Aorta (tissue), 5 donors: ENCODE measurements at regions not wholly inside any gene's neighbourhood (a gene's known extent, or its start where the extent isn't known, plus 50 kb on each side); places are given as distances from the start of the nearest gene placed in this dataset.

Experiments
- ATAC-seq: fragments of 200-7000 bp; cut with Tn5 transposase; one replicate; pipeline ENCODE4 v1.9.1; 2022; ENCODE audit warnings: moderate library complexity; ENCODE audit not compliant: low FRiP score
- DNase-seq, 2 donors: peaks; one replicate each; pipeline ENCODE4 v3.0.0-alpha.2; 2020
- H3K27ac ChIP-seq, 2 donors: one replicate each; pipeline ENCODE4 v1.5.1; 2013; ENCODE audit warnings: low read length in 2 of 2, mild to moderate bottlenecking in 2 of 2, moderate library complexity in 2 of 2, control low read depth in 1 of 2, inconsistent platforms in 1 of 2, low read depth in 1 of 2
- H3K27me3 ChIP-seq, 2 donors: one replicate each; pipeline ENCODE4 v1.6.1; 2013; ENCODE audit warnings: control low read depth in 1 of 2, low read length in 1 of 2, mild to moderate bottlenecking in 1 of 2, moderate library complexity in 1 of 2; ENCODE audit not compliant: insufficient read depth in 2 of 2, control insufficient read depth in 1 of 2
- H3K36me3 ChIP-seq, 2 donors: one replicate each; pipeline ENCODE4 v1.6.1; 2013; ENCODE audit warnings: control low read depth in 1 of 2, low read length in 1 of 2, mild to moderate bottlenecking in 1 of 2; ENCODE audit not compliant: insufficient read depth in 2 of 2, control insufficient read depth in 1 of 2
- H3K4me1 ChIP-seq, 2 donors: one replicate each; pipeline ENCODE4 v1.6.1; 2013; ENCODE audit warnings: low read length in 2 of 2, control low read depth in 1 of 2, mild to moderate bottlenecking in 1 of 2, moderate library complexity in 1 of 2; ENCODE audit not compliant: insufficient read depth in 2 of 2, control insufficient read depth in 1 of 2
- H3K4me3 ChIP-seq, 2 donors: one replicate each; pipeline ENCODE4 v1.5.1; 2013; ENCODE audit warnings: low read length in 2 of 2, control low read depth in 1 of 2, mild to moderate bottlenecking in 1 of 2
- H3K9me3 ChIP-seq: one replicate; pipeline ENCODE4 v1.6.1; 2013; ENCODE audit warnings: mild to moderate bottlenecking, low read length; ENCODE audit not compliant: control insufficient read depth
- WGBS, 2 donors: extraction: QIAGEN DNeasy Blood & Tissue Kit; methylation state at CpG; one replicate each; pipeline ENCODE4 v1.1.7; 2013; 5-methylcytosine and 5-hydroxymethylcytosine counted together
- intact Hi-C, 2 donors: fragments of 100-400 bp; cut with DNase I; formaldehyde crosslinking; loops; one replicate each; pipeline versions ENCODE4 v1.14.2 to v1.15.0; 2022
- donor health status: healthy with polysubstance abuse.
- donor health status: Bipolar disorder and iron deficiency.
- donor health status: DM: no; HTN: no; CAD: no.
- donor health status: DM: no; HTN: no; CAD: no.
- donor health status: DM: yes; HTN: yes; CAD: no.

DNA sequence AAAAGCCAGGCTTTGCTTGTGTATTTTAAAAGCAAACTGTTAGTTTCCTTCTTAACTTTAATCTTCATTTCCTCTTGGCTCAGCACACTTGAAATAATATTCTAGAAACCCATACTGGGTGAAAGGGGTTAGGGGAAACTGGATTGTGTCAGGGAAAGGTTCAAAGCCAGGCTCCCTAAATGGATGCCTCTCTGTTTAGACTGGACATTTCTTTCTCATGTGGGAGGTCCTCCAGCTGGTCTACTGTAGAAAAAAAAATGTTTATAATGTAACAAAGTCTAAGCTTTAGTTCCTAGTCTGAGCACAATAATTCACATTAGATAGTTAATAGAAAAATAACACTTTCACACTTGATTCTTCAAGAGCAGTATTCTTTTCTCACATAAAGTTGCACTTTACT, 89.0 kb upstream of the AKIRIN2 start:
- Histone ChIP-seq H3K36me3 (no peaks in the 10 kb centered on the region), H3K9me3 (no peaks in the 10 kb centered on the region), H3K4me1 (no peaks in the 10 kb centered on the region), H3K27me3 (no peaks in the 10 kb centered on the region), H3K4me3 (no peak overlapping the region), H3K27ac (no peak overlapping the region)
- intact Hi-C loops: no loop called here
- no peak for ATAC-seq
- DNase-seq: no peak

DNA sequence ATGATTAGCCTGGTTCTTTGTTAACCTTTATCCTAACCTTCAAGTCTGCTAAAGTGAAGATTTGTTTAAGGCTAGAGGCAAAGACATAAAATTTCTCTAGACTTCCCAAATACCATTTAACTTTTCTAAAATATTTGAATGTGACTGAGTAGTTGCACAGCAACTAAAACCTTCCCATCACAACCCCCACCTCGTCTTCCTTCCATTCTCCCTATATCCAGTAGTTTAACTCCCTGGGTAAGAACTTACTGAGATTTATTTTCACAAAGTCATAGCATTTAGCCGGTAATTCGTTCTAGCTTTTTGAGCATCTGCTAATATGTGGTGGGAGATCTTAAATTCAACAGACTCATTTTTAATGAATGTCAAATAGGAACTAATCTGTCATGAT, 87.9 kb upstream of the AKIRIN2 start:
- Histone ChIP-seq H3K27me3 (no peaks in the 10 kb centered on the region), H3K4me3 (no peak overlapping the region), H3K27ac (no peak overlapping the region), H3K9me3 (no peaks in the 10 kb centered on the region), H3K4me1 (no peaks in the 10 kb centered on the region), H3K36me3 (no peaks in the 10 kb centered on the region)
- WGBS, 2 donors: 56 to 59% methylated on average over 3 of the region's 3 CpGs
- DNase-seq (no peak), ATAC-seq (no peak)
- intact Hi-C loops: no loop called here

DNA sequence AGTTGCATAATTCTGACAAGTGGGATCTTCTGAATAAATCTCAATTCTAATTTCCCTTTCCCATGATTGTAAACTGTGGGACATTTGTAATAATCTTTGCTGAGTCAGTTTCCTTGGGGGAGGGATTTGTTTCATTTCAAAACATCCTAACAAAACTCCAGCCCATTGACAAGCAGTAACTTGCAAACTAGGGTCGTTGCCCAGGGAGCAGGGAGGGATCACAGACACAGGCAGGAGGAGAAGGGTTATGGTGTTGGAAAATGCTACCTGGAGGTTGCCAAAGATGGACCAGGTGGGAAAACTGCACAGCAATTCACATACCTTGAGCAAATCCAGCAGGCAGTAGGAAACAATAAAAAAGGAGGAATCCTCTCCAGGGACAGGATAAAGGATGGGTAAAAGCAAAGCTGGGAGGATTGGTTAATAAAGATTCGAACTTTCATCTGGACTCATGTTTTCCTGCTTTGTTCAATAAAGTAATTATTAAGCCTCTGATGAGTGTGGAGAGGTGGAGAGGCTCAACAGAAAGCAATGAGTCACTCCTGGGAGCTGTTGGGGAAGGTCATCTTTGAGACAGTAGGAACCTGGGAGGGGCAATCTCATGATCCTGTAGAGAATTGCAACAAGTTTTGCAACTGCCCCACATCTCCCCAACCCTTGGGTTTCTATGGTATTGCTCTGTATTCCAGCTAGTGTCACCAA, 87.3 kb upstream of the AKIRIN2 start:
- ATAC-seq (no peak), DNase-seq (no peak)
- H3K27ac ChIP-seq: no peak overlapping the region
- WGBS, 2 donors: 37 to 42% methylated on average over 2 of the region's 2 CpGs
- H3K27me3 ChIP-seq: no peaks in the 10 kb centered on the region
- no peaks in the 10 kb centered on the region for H3K4me1 ChIP-seq
- intact Hi-C loops: no loop called here
- no peaks in the 10 kb centered on the region for H3K9me3 ChIP-seq
- H3K4me3 ChIP-seq: no peak overlapping the region
- H3K36me3 ChIP-seq: no peaks in the 10 kb centered on the region

DNA sequence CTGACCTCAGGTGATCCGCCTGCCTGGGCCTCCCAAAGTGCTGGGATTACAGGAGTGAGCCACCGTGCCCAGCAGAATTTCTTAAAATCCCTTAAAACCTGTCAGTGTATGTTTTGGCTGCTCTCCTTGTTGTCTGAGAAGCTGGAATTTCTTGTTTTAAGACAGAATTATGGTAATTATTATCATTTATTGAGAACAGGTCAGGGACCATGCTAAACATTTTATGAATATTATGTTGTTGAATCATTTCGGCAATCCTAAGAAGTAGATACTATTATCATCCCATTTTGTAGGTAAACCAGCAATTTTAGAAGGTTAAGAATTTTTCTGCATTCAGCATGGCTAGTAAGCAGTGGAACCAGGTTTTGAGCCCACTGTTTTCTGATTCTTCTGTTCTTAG, 86.1 kb upstream of the AKIRIN2 start:
- ATAC-seq (no peak), DNase-seq (no peak)
- Histone ChIP-seq H3K27me3 (no peaks in the 10 kb centered on the region), H3K4me1 (no peaks in the 10 kb centered on the region), H3K4me3 (no peak overlapping the region), H3K36me3 (no peaks in the 10 kb centered on the region), H3K9me3 (no peaks in the 10 kb centered on the region), H3K27ac (no peak overlapping the region)
- WGBS, 2 donors: 86 to 90% methylated on average over 3 of the region's 3 CpGs
- intact Hi-C loops: no loop called here

DNA sequence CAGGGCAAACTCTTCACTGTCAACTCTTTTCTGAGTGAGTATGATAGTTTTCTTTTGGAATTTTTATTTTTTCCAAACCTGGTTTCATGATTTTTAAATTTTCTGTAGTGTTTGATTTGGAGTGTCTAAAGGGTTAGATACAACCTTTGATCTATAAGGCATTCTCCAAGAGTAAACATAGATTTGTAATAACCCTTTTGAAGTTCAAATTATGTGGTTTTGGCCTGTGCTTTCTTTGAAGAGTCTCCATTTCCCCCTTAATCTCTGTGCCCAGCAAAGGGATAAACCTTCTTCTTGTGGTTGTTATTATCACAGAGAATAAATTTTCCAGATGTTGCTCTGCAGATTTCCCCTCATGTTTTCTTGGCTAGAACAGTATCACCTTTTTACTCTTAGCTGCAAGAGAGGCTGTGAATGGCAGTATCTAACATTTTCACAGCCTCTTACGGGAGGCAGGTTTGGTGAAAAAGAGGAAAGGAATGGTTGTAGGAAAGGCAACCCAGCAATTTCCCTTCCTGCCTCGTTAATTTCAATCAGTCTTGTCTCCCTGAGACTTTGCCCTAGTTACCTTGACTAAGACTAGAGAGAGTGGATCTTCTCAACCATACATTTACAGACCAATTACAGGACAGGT, 83.3 kb upstream of the AKIRIN2 start:
- intact Hi-C loops: no loop called here
- Histone ChIP-seq H3K9me3 (no peaks in the 10 kb centered on the region), H3K27ac (no peak overlapping the region), H3K4me1 (no peaks in the 10 kb centered on the region), H3K27me3 (no peaks in the 10 kb centered on the region), H3K4me3 (no peak overlapping the region), H3K36me3 (no peaks in the 10 kb centered on the region)
- DNase-seq: no peak
- 90 to 96% methylated on average over 2 of the region's 2 CpGs for whole genome bisulfite sequencing, 2 donors
- ATAC-seq: no peak

DNA sequence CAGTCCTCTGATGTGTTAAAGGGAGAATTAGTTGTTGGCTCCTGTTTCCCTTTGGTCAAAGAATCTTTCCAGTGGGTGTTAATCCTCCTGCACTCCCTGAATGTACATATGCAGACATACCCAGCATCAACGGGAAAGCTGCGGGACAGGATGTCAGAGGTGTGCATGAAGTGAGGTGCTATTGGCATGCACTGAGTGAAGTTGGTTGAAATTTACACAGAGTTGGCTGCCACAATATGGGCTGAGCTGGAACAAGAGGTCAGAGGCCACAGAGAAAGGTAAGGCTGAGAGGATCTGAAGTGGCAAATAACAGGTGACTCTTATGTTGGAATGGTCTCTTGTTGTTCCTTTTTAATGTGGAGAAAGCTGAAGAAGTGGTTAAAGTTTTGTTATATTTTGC, 82.7 kb upstream of the AKIRIN2 start:
- ATAC-seq: no peak
- no peaks in the 10 kb centered on the region for H3K27me3 ChIP-seq
- no peak for DNase-seq
- no peak overlapping the region for H3K27ac ChIP-seq
- 55 to 79% methylated on average over 2 of the region's 2 CpGs for WGBS, 2 donors
- intact Hi-C loops: no loop called here
- no peaks in the 10 kb centered on the region for H3K36me3 ChIP-seq
- H3K4me3 ChIP-seq: no peak overlapping the region
- H3K4me1 ChIP-seq: no peaks in the 10 kb centered on the region
- no peaks in the 10 kb centered on the region for H3K9me3 ChIP-seq

DNA sequence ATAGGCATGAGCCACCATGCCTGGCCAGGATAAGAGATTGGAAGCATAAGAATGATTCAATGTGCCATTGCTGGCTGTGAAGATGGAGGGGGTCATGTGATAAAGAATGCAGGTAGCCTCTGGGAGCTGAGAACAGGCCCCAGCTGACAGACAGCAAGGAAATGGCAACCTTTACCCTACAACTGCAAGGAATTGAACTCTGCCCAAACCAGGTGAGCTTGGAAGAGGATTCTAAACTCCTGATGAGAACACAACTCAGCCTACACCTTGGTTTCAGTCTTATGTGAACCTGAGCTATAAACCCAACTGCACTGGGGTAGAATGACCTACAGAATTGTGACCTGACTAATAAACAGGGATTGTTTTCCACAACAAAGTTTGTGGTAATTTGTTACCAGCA, 82.0 kb upstream of the AKIRIN2 start:
- intact Hi-C loops: no loop called here
- no peak overlapping the region for H3K4me3 ChIP-seq
- H3K9me3 ChIP-seq: no peaks in the 10 kb centered on the region
- H3K4me1 ChIP-seq: no peaks in the 10 kb centered on the region
- no peaks in the 10 kb centered on the region for H3K36me3 ChIP-seq
- ATAC-seq (no peak), DNase-seq (no peak)
- H3K27ac ChIP-seq: no peak overlapping the region
- H3K27me3 ChIP-seq: no peaks in the 10 kb centered on the region

DNA sequence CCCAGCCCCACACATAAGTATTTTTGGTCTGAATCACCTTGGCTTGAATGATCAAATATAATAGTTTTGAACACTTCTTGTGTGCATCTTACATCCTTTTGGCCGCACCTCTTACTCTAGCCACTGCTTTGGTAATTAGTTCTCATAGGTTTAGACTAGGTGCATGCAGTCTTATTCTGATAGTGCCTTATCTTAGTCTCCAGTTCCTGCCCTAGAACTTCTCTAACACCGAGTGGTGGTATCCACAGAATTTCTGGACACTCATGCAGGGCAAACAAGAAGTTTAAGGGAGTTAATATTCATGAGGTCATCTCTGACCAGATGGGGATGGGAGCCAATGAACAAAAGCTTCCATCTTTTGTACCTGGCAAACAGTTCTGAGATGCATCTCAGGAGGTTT, 77.5 kb upstream of the AKIRIN2 start:
- intact Hi-C loops: no loop called here

More for the DNA sequence above, 77.5 kb upstream of the AKIRIN2 start:
- ATAC-seq: no peak
- Histone ChIP-seq H3K9me3 (no peaks in the 10 kb centered on the region), H3K36me3 (no peaks in the 10 kb centered on the region), H3K4me3 (no peak overlapping the region), H3K4me1 (no peaks in the 10 kb centered on the region), H3K27me3 (no peaks in the 10 kb centered on the region), H3K27ac (no peak overlapping the region)
- no peak for DNase-seq
- WGBS, 2 donors: 85 to 90% methylated on average over 2 of the region's 2 CpGs
